Stimulated activated naive CD8-positive, alpha-beta T cell treated with anti-CD3 and anti-CD28 coated beads, Interleukin-15, Interleukin-2, amounts not matched to agents 100 ng/mL and 50 ng/mL, for 24 hours (primary cell): ENCODE measurements at regions not wholly inside any gene's neighbourhood (a gene's known extent, or its start where the extent isn't known, plus 50 kb on each side); places are given as distances from the start of the nearest gene placed in this dataset.
"Not testable (repeated sequence)": the region's sequence is repeated elsewhere in the genome, so short reads cannot be mapped to it uniquely, and the experiment has no call there.

Experiments used
- H3K27ac Mint-ChIP-seq: one replicate; pipeline ENCODE4 v1.8.0; 2021; ENCODE audit warnings: mild to moderate bottlenecking, mixed read lengths
- H3K27me3 Mint-ChIP-seq: one replicate; pipeline ENCODE4 v1.8.0; 2021; ENCODE audit warnings: mixed read lengths
- H3K36me3 Mint-ChIP-seq: one replicate; pipeline ENCODE4 v1.8.0; 2021; ENCODE audit warnings: low read depth, mixed read lengths
- H3K4me1 Mint-ChIP-seq: one replicate; pipeline ENCODE4 v1.8.0; 2021; ENCODE audit warnings: low read depth, mixed read lengths
- H3K4me3 Mint-ChIP-seq: one replicate; pipeline ENCODE4 v1.8.0; 2021; ENCODE audit warnings: mild to moderate bottlenecking, mixed read lengths
- H3K9me3 Mint-ChIP-seq: one replicate; pipeline ENCODE4 v1.8.0; 2021; ENCODE audit warnings: mixed read lengths

GRCh38 chr7:115191526-115191925 lies 269.6 kb downstream of the MDFIC start:
- H3K4me3 Mint-ChIP-seq, result no peak overlapping the region
- H3K9me3 Mint-ChIP-seq, result no peaks in the 10 kb centered on the region
- H3K4me1 Mint-ChIP-seq, result no peaks in the 10 kb centered on the region
- H3K27ac Mint-ChIP-seq, result no peak overlapping the region
- H3K27me3 Mint-ChIP-seq, result peaks cover 8% of the 10 kb centered on the region
- no peaks in the 10 kb centered on the region for H3K36me3 Mint-ChIP-seq

GRCh38 chr7:115183431-115184057 lies 261.6 kb downstream of the MDFIC start:
- H3K27ac Mint-ChIP-seq, result no peak overlapping the region
- H3K27me3 Mint-ChIP-seq, result no peaks in the 10 kb centered on the region
- H3K4me1 Mint-ChIP-seq, result peaks cover 15% of the 10 kb centered on the region
- H3K9me3 Mint-ChIP-seq, result no peaks in the 10 kb centered on the region
- H3K4me3 Mint-ChIP-seq, result no peak overlapping the region
- H3K36me3 Mint-ChIP-seq, result no peaks in the 10 kb centered on the region

GRCh38 chr7:115178835-115179234 lies 256.9 kb downstream of the MDFIC start:
- Mint-ChIP-seq H3K27me3 (peaks cover 6% of the 10 kb centered on the region), H3K27ac (no peak overlapping the region), H3K9me3 (no peaks in the 10 kb centered on the region)

GRCh38 chr7:115177823-115178222 lies 255.9 kb downstream of the MDFIC start:
- Mint-ChIP-seq H3K4me1 (no peaks in the 10 kb centered on the region), H3K4me3 (no peak overlapping the region), H3K36me3 (no peaks in the 10 kb centered on the region), H3K9me3 (no peaks in the 10 kb centered on the region), H3K27me3 (peaks cover 6% of the 10 kb centered on the region), H3K27ac (no peak overlapping the region)

More at GRCh38 chr7:115178835-115179234, 256.9 kb downstream of the MDFIC start:
- Mint-ChIP-seq H3K4me3 (no peak overlapping the region), H3K36me3 (no peaks in the 10 kb centered on the region), H3K4me1 (peaks cover 8% of the 10 kb centered on the region)

GRCh38 chr7:115177103-115177502 lies 255.2 kb downstream of the MDFIC start:
- Mint-ChIP-seq H3K4me3 (no peak overlapping the region), H3K4me1 (no peaks in the 10 kb centered on the region)

GRCh38 chr7:115172397-115172796 lies 250.5 kb downstream of the MDFIC start:
- not testable (repeated sequence) for H3K9me3 Mint-ChIP-seq, H3K27ac Mint-ChIP-seq, H3K4me1 Mint-ChIP-seq, H3K4me3 Mint-ChIP-seq, H3K27me3 Mint-ChIP-seq, H3K36me3 Mint-ChIP-seq

More at GRCh38 chr7:115177103-115177502, 255.2 kb downstream of the MDFIC start:
- Mint-ChIP-seq H3K27ac (no peak overlapping the region), H3K27me3 (peaks cover 6% of the 10 kb centered on the region), H3K9me3 (peaks cover 4% of the 10 kb centered on the region), H3K36me3 (no peaks in the 10 kb centered on the region)

- no peaks in the 10 kb centered on the region for H3K27me3 Mint-ChIP-seq
- H3K4me3 Mint-ChIP-seq, result no peak overlapping the region
- no peaks in the 10 kb centered on the region for H3K9me3 Mint-ChIP-seq
- H3K4me1 Mint-ChIP-seq, result no peaks in the 10 kb centered on the region
- H3K36me3 Mint-ChIP-seq, result no peaks in the 10 kb centered on the region
- H3K27ac Mint-ChIP-seq, result no peak overlapping the region
These were observed 232.0 kb downstream of the MDFIC start for GRCh38 chr7:115153769-115154477.

- no peak overlapping the region for H3K4me3 Mint-ChIP-seq
- H3K9me3 Mint-ChIP-seq, result no peaks in the 10 kb centered on the region
- H3K4me1 Mint-ChIP-seq, result no peaks in the 10 kb centered on the region
- H3K27ac Mint-ChIP-seq, result no peak overlapping the region
- no peaks in the 10 kb centered on the region for H3K36me3 Mint-ChIP-seq
- no peaks in the 10 kb centered on the region for H3K27me3 Mint-ChIP-seq
These were observed 231.3 kb downstream of the MDFIC start for GRCh38 chr7:115153176-115153575.

- Mint-ChIP-seq H3K4me1 (no peaks in the 10 kb centered on the region), H3K36me3 (no peaks in the 10 kb centered on the region), H3K9me3 (no peaks in the 10 kb centered on the region), H3K27ac (no peak overlapping the region), H3K27me3 (peaks cover 4% of the 10 kb centered on the region), H3K4me3 (no peak overlapping the region)
These were observed 224.3 kb downstream of the MDFIC start for GRCh38 chr7:115146148-115146547.

GRCh38 chr7:115145512-115145911 lies 223.6 kb downstream of the MDFIC start:
- Mint-ChIP-seq H3K9me3 (peaks cover 3% of the 10 kb centered on the region), H3K4me1 (no peaks in the 10 kb centered on the region), H3K4me3 (no peak overlapping the region), H3K27ac (no peak overlapping the region), H3K27me3 (peaks cover 4% of the 10 kb centered on the region), H3K36me3 (no peaks in the 10 kb centered on the region)

GRCh38 chr7:115137816-115138215 lies 215.9 kb downstream of the MDFIC start:
- no peak overlapping the region for H3K27ac Mint-ChIP-seq
- peaks cover 10% of the 10 kb centered on the region for H3K9me3 Mint-ChIP-seq
- peaks cover 17% of the 10 kb centered on the region for H3K4me1 Mint-ChIP-seq
- H3K27me3 Mint-ChIP-seq, result no peaks in the 10 kb centered on the region
- H3K36me3 Mint-ChIP-seq, result no peaks in the 10 kb centered on the region
- no peak overlapping the region for H3K4me3 Mint-ChIP-seq

GRCh38 chr7:115136796-115137443 lies 215.0 kb downstream of the MDFIC start:
- peaks cover 17% of the 10 kb centered on the region for H3K4me1 Mint-ChIP-seq

GRCh38 chr7:115135769-115136410 lies 214.0 kb downstream of the MDFIC start:
- Mint-ChIP-seq H3K36me3 (no peaks in the 10 kb centered on the region), H3K9me3 (peaks cover 10% of the 10 kb centered on the region), H3K27me3 (no peaks in the 10 kb centered on the region), H3K4me1 (peaks cover 17% of the 10 kb centered on the region), H3K27ac (no peak overlapping the region), H3K4me3 (no peak overlapping the region)

More at GRCh38 chr7:115136796-115137443, 215.0 kb downstream of the MDFIC start:
- H3K4me3 Mint-ChIP-seq, result no peak overlapping the region
- H3K36me3 Mint-ChIP-seq, result no peaks in the 10 kb centered on the region
- H3K27ac Mint-ChIP-seq, result no peak overlapping the region
- H3K27me3 Mint-ChIP-seq, result no peaks in the 10 kb centered on the region
- peaks cover 10% of the 10 kb centered on the region for H3K9me3 Mint-ChIP-seq

GRCh38 chr7:115135146-115135545 lies 213.3 kb downstream of the MDFIC start:
- no peak overlapping the region for H3K27ac Mint-ChIP-seq
- H3K4me1 Mint-ChIP-seq, result peaks cover 17% of the 10 kb centered on the region
- no peaks in the 10 kb centered on the region for H3K27me3 Mint-ChIP-seq
- H3K36me3 Mint-ChIP-seq, result no peaks in the 10 kb centered on the region
- H3K9me3 Mint-ChIP-seq, result peaks cover 6% of the 10 kb centered on the region
- H3K4me3 Mint-ChIP-seq, result no peak overlapping the region

- H3K9me3 Mint-ChIP-seq, result peaks cover 6% of the 10 kb centered on the region
- no peaks in the 10 kb centered on the region for H3K27me3 Mint-ChIP-seq
- no peak overlapping the region for H3K27ac Mint-ChIP-seq
- no peaks in the 10 kb centered on the region for H3K36me3 Mint-ChIP-seq
- H3K4me3 Mint-ChIP-seq, result no peak overlapping the region
- peaks cover 17% of the 10 kb centered on the region for H3K4me1 Mint-ChIP-seq
These were observed 211.4 kb downstream of the MDFIC start for GRCh38 chr7:115133248-115133647.
